Neural cell (in vitro differentiated cells): ENCODE measurements at regions not wholly inside any gene's neighbourhood (a gene's known extent, or its start where the extent isn't known, plus 50 kb on each side); places are given as distances from the start of the nearest gene placed in this dataset.

Experiments
- H2AFZ ChIP-seq: fragments of 200-600, 300-800 bp; sonication (generic), shearing (Covaris generic); 2 replicates; pipeline ENCODE4 v1.6.0; 2014; ENCODE audit warnings: low read depth, mild to moderate bottlenecking, antibody characterized with exemption, low read length, moderate library complexity
- H3F3A ChIP-seq: fragments of 200-600 bp; shearing (Covaris generic); 2 replicates; pipeline ENCODE4 v1.6.1; 2016; ENCODE audit warnings: mild to moderate bottlenecking, moderate library complexity, mixed read lengths, antibody characterized with exemption, low read length; ENCODE audit not compliant: insufficient read depth, poor library complexity, severe bottlenecking
- H3K27ac ChIP-seq: fragments of 200-600, 300-800 bp; sonication (generic), shearing (Covaris generic); 2 replicates; pipeline ENCODE4 v1.5.1; 2014; ENCODE audit warnings: mild to moderate bottlenecking, low read length, moderate library complexity
- H3K27me3 ChIP-seq: fragments of 300-800, 200-600 bp; sonication (generic), shearing (Covaris generic); 2 replicates; pipeline ENCODE4 v1.6.0; 2014; ENCODE audit warnings: mild to moderate bottlenecking, low read depth, low read length, moderate library complexity; ENCODE audit not compliant: insufficient read depth
- H3K36me3 ChIP-seq: fragments of 300-800, 200-600 bp; sonication (generic), shearing (Covaris generic); 2 replicates; pipeline ENCODE4 v1.5.1; 2014; ENCODE audit warnings: mild to moderate bottlenecking, antibody characterized with exemption, low read length, moderate library complexity; ENCODE audit not compliant: insufficient read depth
- H3K4me2 ChIP-seq: fragments of 300-800, 200-600 bp; sonication (generic), shearing (Covaris generic); 2 replicates; pipeline ENCODE4 v1.6.0; 2014; ENCODE audit warnings: mild to moderate bottlenecking, low read length
- H3K4me3 ChIP-seq: fragments of 300-800, 200-600 bp; sonication (generic), shearing (Covaris generic); 2 replicates; pipeline ENCODE4 v1.5.1; 2014; ENCODE audit warnings: mild to moderate bottlenecking, low read length, moderate library complexity
- H3K79me2 ChIP-seq: fragments of 200-600 bp; shearing (Covaris generic); replicated peaks from 2 replicates; pipeline ENCODE4 v1.6.0; 2014; ENCODE audit warnings: mild to moderate bottlenecking, low read length, moderate library complexity; ENCODE audit not compliant: insufficient read depth
- H3K9ac ChIP-seq: fragments of 300-800, 200-600 bp; sonication (generic), shearing (Covaris generic); 2 replicates; pipeline ENCODE4 v1.6.1; 2016; ENCODE audit warnings: mild to moderate bottlenecking, low read length, mixed read lengths
- H3K9me2 ChIP-seq: fragments of 200-600 bp; shearing (Covaris generic); 2 replicates; pipeline ENCODE4 v1.6.1; 2016; ENCODE audit warnings: mild to moderate bottlenecking, low read length, mixed read lengths; ENCODE audit not compliant: insufficient read depth
- H3K9me3 ChIP-seq: fragments of 200-600, 300-800 bp; sonication (generic), shearing (Covaris generic); 2 replicates; pipeline ENCODE4 v1.6.1; 2016; ENCODE audit warnings: mild to moderate bottlenecking, mixed run types, low read length, moderate library complexity, mixed read lengths
- H4K20me1 ChIP-seq: fragments of 200-600 bp; shearing (Covaris generic); 2 replicates; pipeline ENCODE4 v1.6.1; 2016; ENCODE audit warnings: mild to moderate bottlenecking, mixed run types; ENCODE audit not compliant: insufficient read depth
- CTCF ChIP-seq: fragments of 450-650 bp; IDR thresholded peaks from 2 replicates; pipeline ENCODE4 v1.5.1; 2014; ENCODE audit warnings: antibody characterized with exemption, mild to moderate bottlenecking, moderate library complexity; ENCODE audit not compliant: poor library complexity, severe bottlenecking
- EP300 ChIP-seq: fragments of 450-650 bp; conservative IDR thresholded peaks from 2 replicates; pipeline ENCODE4 v1.6.1; 2014; ENCODE audit warnings: antibody characterized with exemption, mild to moderate bottlenecking, moderate library complexity; ENCODE audit not compliant: poor library complexity, severe bottlenecking
- EZH2 ChIP-seq: fragments of 200-600, 300-800 bp; shearing (Covaris generic), sonication (generic); IDR thresholded peaks from 2 replicates; pipeline ENCODE4 v1.6.1; 2014; ENCODE audit warnings: antibody characterized with exemption, low read length, borderline replicate concordance, mild to moderate bottlenecking; ENCODE audit not compliant: insufficient read depth, poor library complexity, severe bottlenecking
- MXI1 ChIP-seq: fragments of 450-650 bp; conservative IDR thresholded peaks from 2 replicates; pipeline ENCODE4 v1.6.1; 2014; ENCODE audit warnings: antibody characterized with exemption, mild to moderate bottlenecking; ENCODE audit not compliant: poor library complexity, severe bottlenecking
- POLR2AphosphoS5 ChIP-seq: IDR thresholded peaks from 2 replicates; pipeline ENCODE4 v1.6.1; 2012
- RAD21 ChIP-seq: fragments of 450-650 bp; conservative IDR thresholded peaks from 2 replicates; pipeline ENCODE4 v1.6.1; 2014; ENCODE audit warnings: antibody characterized with exemption, mild to moderate bottlenecking, moderate library complexity
- REST ChIP-seq: IDR thresholded peaks from 2 replicates; pipeline ENCODE4 v1.6.1; 2012; ENCODE audit warnings: borderline replicate concordance
- SMC3 ChIP-seq: fragments of 450-650 bp; conservative IDR thresholded peaks from 2 replicates; pipeline ENCODE4 v1.6.1; 2014; ENCODE audit warnings: antibody characterized with exemption, mild to moderate bottlenecking, moderate library complexity; ENCODE audit not compliant: poor library complexity
- TAF1 ChIP-seq: IDR thresholded peaks from 2 replicates; pipeline ENCODE4 v1.6.1; 2012; ENCODE audit warnings: low read depth

- Histone ChIP-seq H3K4me2 (no peak overlapping the region), H3K9ac (no peak overlapping the region), H3K36me3 (no peaks in the 10 kb centered on the region), H3K9me2 (no peaks in the 10 kb centered on the region), H3K9me3 (no peaks in the 10 kb centered on the region), H3K79me2 (no peaks in the 10 kb centered on the region), H2AFZ (no peak overlapping the region), H3K27me3 (no peaks in the 10 kb centered on the region), H3K4me3 (no peak overlapping the region), H4K20me1 (no peaks in the 10 kb centered on the region), H3K27ac (no peak overlapping the region), H3F3A (no peaks in the 10 kb centered on the region)
- no peak for TF ChIP-seq RAD21
- TF ChIP-seq EP300 = no peak
- TF ChIP-seq CTCF = no peak
- TF ChIP-seq MXI1 = no peak
- no peak for TF ChIP-seq TAF1
- no peak for TF ChIP-seq POLR2AphosphoS5
- TF ChIP-seq REST = no peak
- no peak for TF ChIP-seq EZH2
- TF ChIP-seq SMC3 = no peak
Observed at GRCh38 chr3:182583545-182583944, 209.8 kb upstream of the ATP11B start.

- H3K36me3 ChIP-seq = no peaks in the 10 kb centered on the region
- no peak overlapping the region for H2AFZ ChIP-seq
- no peaks in the 10 kb centered on the region for H3K27me3 ChIP-seq
- no peaks in the 10 kb centered on the region for H3K79me2 ChIP-seq
- H3K9me3 ChIP-seq = no peaks in the 10 kb centered on the region
- no peaks in the 10 kb centered on the region for H4K20me1 ChIP-seq
- H3K4me2 ChIP-seq = no peak overlapping the region
- no peak overlapping the region for H3K27ac ChIP-seq
- TF ChIP-seq EZH2 (no peak), POLR2AphosphoS5 (no peak), TAF1 (no peak)
- no peak overlapping the region for H3K4me3 ChIP-seq
- H3K9me2 ChIP-seq = no peaks in the 10 kb centered on the region
- no peaks in the 10 kb centered on the region for H3F3A ChIP-seq
- no peak overlapping the region for H3K9ac ChIP-seq
Observed at GRCh38 chr3:182585532-182586150, 207.7 kb upstream of the ATP11B start.

- Histone ChIP-seq H3K4me2 (no peak overlapping the region), H3K36me3 (no peaks in the 10 kb centered on the region), H3K79me2 (no peaks in the 10 kb centered on the region), H4K20me1 (no peaks in the 10 kb centered on the region), H3K9me3 (no peaks in the 10 kb centered on the region), H2AFZ (no peak overlapping the region), H3K4me3 (no peak overlapping the region), H3F3A (no peaks in the 10 kb centered on the region), H3K9me2 (no peaks in the 10 kb centered on the region), H3K27ac (no peak overlapping the region), H3K27me3 (no peaks in the 10 kb centered on the region), H3K9ac (no peak overlapping the region)
- TF ChIP-seq EZH2 = no peak
Observed at GRCh38 chr3:182592747-182593146, 200.6 kb upstream of the ATP11B start.
